ENCODE measurements at regions not wholly inside any gene's neighbourhood (a gene's known extent, or its start where the extent isn't known, plus 50 kb on each side); places are given as distances from the start of the nearest gene placed in this dataset.
"Not testable (repeated sequence)": the region's sequence is repeated elsewhere in the genome, so short reads cannot be mapped to it uniquely, and the experiment has no call there.

GRCh38 chr12:24359418-24359817, 409.9 kb upstream of the SOX5 start:
- no peak for DNase-seq

- DNase-seq, result no peak
Measured at GRCh38 chr12:24356240-24356804, 406.9 kb upstream of the SOX5 start.

DNA sequence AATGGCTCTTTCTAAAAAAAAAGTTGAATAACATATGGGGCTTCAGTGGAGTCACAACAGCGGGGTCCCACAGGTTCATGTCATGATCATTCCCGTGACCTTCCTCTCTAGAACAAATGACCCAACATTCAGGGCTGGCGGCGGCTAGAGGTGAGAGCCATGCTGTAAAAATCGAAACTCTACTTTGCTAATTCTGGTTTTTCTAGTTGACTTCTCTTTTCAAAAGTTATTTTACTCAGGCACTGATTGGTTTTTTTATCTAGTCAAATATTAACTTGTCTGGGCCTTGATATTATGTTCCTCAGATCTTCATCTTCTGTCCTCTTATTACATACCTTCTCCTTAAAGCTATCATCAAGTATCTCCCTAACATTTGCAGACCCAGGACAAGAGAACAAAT, 402.9 kb upstream of the SOX5 start:
- no peak for DNase-seq

DNA sequence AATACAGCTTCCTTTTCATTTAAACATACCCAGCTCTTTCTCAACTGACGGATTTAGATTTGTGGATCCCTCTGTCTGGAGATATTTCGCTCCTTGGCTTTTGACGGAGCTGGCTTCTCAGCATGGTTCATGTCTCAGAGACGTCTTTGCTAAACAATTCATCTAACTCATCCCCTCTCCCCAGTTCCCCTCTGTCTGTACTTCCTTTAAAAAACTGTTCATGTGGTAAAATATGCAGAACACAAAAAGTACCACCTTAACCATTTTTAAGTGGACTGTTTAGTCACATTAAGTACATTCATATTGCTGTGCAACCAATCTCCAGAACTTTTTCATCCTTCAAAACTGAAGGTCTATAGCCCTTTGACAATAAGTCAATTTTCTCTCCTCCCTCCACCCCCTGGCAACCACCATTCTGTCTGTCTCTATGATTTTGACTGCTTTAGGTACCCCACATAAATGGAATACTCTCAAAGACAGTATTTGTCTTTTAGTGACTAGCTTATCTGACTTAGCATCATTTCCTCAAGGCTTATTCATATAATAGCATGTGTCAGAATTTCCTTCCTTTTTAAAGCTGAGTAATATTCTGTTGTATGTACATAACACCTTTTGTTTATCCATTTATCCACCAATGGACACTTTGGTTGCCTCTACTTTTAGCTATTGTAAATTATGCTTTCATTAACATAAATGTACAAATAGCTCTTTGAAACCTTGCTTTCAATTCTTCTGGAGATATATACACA, 399.8 kb upstream of the SOX5 start:
- DNase-seq, result no peak

GRCh38 chr12:24348180-24348579, 398.7 kb upstream of the SOX5 start:
- not testable (repeated sequence) for DNase-seq

DNA sequence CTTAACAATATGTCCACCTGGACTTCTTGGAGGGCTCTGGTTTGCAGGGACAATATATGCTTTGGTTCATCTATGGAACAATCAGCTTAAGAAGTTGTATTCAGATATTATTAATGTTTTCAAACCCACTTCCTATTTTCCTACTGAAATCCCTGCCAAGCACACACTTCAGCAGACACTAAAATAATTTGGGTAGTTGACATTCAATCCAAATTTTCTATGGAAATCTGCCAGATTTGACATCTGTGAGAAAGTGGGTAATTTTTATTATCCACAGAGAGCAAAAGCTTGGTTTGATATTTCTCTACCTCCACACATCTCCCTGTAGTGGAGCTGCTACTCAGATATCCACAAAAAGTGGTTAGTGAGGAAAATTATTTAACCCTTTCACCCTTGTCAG, 378.8 kb upstream of the SOX5 start:
- DNase-seq, result no peak

DNA sequence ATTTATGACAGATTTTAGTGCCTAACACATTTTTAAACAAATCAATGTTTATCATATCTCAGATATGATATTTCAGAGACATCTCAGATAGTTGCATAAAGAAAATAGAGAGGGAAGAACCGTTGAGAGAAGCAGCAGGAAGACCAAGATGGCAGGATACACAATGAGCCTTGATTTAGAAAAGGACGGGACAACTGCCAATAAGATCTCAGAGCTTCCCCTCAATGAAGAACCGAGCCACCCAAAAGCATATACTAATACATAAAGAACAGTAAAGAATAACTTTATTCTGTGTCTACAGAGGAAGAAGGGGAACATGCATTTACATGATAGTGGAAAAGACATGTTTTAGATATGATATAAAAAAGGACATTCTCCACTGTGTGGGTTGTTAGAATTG, 375.9 kb upstream of the SOX5 start:
- no peak for DNase-seq

DNA sequence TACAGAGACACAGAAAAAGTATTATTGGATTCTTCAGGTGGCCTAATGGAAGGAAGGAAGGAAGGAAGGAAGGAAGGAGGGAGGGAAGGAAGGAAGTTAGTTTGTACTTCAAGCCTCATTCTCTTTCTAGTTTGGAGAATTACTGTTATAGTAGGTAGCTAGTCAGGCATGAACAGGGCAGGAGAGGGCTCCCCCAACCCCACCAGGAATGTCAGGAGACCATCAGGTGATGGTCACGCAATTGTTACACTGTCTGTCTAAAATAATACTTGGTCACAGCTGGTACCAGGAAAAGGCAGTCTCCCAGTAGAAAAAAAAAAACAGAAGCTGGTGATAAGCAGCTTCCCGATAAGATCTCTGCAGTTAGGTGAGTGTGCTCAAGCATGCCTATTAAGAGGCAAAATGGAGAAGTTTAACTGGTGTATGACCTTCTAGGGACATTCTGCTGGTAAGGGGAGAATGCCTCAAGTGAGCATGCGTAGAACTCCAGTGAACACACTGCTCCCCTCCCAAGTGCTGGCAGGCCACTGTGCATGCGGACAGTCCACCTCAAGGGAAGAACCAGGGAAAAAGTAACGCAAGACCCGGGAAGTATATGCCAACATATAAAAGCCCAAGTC, 358.4 kb upstream of the SOX5 start:
- no peak for DNase-seq

- no peak for DNase-seq
Measured at GRCh38 chr12:24307153-24307552, 357.7 kb upstream of the SOX5 start.

DNA sequence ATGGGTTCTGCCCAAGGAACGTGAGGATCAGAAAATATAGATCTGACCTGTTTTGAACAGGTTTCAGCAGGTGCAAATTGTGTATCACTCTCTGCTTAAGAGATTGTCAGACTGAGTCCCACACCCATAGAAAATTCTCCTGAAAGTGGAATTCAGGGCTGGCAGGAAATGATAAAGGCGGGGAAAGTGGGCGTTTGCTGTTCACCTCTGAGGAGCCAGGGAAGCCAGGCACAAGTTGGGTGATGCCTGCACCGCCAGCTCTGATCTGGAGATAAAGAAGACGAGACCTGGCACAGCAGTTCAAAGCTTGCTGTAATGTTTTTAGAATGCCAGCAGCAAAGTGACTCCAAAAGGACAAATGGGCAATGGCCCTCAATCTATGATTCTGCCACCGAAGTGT, 356.5 kb upstream of the SOX5 start:
- DNase-seq, result no peak

DNA sequence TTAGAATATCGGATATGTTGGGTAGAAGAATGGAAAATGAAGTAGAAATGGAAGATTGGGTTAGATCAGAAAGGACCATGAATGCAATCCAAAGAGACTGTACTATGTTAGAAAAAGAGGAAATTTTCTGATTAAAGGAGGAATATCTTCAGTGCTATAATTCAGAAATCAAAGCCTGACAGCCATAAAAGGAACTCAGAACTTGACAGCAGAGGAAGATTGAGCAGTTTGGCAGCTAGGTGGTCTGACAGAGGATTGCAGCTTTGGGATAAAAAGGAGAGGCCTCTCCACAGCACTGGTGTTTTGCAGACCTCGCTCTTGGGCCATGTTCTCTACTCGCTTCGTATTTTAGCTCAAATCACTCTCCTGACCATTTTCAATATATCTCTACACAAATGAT, 354.8 kb upstream of the SOX5 start:
- no peak for DNase-seq

- DNase-seq, result no peak
Measured at GRCh38 chr12:24302708-24303107, 353.2 kb upstream of the SOX5 start.

- no peak for DNase-seq
Measured at GRCh38 chr12:24297516-24297915, 348.0 kb upstream of the SOX5 start.

- no peak for DNase-seq
Measured at GRCh38 chr12:24293549-24293948, 344.1 kb upstream of the SOX5 start.

GRCh38 chr12:24287963-24288362, 338.5 kb upstream of the SOX5 start:
- DNase-seq, result no peak

GRCh38 chr12:24285448-24285847, 336.0 kb upstream of the SOX5 start:
- DNase-seq, result no peak

- no peak for DNase-seq
Measured at GRCh38 chr12:24281341-24281740, 331.9 kb upstream of the SOX5 start.

- no peak for DNase-seq
Measured at GRCh38 chr12:24280056-24280842, 330.8 kb upstream of the SOX5 start.

DNA sequence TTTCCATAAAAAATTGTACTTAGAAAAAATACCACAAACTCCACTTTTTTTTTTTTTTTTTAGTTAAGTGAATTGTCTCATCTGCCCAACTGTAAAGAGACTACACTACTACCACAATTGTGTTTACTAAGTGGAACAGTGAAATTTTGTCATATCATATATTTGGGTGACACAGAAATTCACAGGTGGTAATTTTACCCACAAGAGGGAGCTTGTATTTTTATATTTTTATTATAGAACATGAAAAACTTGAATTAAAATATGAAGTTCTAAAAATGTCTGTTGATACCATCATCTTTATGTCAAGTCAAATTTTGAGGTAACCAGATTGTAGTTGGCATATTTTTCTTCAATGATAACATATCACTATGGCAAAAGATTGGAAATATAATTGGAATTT, 329.4 kb upstream of the SOX5 start:
- no peak for DNase-seq

DNA sequence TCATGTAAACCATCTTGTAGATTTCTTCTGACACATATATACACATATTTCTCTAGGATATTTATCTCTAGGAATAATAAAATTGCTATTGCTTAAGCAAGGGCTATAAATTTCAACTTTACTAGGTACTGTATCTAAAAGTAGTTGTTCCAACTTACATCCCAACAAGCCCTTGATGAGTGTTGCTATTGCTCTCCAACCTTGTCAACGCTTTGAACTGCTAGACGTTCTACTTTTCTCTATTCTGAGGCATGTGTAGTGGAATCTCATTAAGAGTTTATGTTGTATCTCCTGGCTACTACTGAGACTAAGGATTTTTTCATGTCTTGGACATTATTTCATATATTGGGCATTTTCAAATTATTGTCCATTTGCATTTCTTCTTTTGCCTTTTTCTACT, 321.5 kb upstream of the SOX5 start:
- DNase-seq, result no peak

- DNase-seq, result no peak
Measured at GRCh38 chr12:24270464-24270863, 321.0 kb upstream of the SOX5 start.

- DNase-seq, result no peak
Measured at GRCh38 chr12:24268663-24269186, 319.3 kb upstream of the SOX5 start.

DNA sequence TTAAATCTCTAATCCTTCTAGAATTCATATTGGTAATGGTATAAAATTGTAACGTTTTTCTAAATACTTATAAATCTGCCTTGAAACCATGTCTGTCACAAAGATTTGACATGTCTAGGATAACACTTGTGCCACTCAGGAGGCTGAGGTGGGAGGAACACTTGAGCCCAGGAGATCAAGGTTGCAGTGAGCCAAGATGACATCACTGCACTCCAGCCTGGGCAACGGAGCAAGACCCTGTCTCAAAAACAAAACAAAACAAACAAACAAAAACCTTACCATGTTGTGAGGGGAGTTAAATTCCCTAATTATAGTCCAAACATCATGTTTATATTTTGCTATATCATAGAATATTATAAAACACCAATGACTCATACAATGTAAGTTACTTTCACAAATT, 317.5 kb upstream of the SOX5 start:
- DNase-seq, result no peak

GRCh38 chr12:24256684-24257083, 307.2 kb upstream of the SOX5 start:
- DNase-seq, result no peak
